ENCODE measurements at regions not wholly inside any gene's neighbourhood (a gene's known extent, or its start where the extent isn't known, plus 50 kb on each side); places are given as distances from the start of the nearest gene placed in this dataset.

DNA sequence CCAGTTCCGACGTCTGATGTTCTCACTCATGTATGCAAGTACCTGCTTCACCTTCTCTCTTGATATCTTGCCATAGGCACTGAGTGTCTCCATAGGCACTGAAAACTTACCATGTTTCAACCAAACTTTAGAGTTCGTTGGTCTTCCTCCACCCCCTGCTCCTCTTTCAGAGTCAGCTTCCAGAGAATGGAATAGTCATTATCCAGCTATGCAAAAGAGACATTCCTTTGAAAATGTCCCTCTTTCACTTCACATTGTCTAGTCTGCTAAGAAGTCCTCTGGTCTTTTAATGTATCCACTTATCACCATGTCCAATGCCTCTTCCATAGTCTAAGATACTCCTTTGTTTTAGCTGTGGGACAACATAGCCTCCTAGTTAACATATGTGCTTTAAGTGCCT lies 566.0 kb upstream of the TENM3 start:
- no peak for TF ChIP-seq CTCF (IDR thresholded peaks at IDR 0.05)
- no peak for TF ChIP-seq POLR2A (IDR thresholded peaks at IDR 0.05)
